ENCODE measurements at regions not wholly inside any gene's neighbourhood (a gene's known extent, or its start where the extent isn't known, plus 50 kb on each side); places are given as distances from the start of the nearest gene placed in this dataset.
"Not testable (repeated sequence)": the region's sequence is repeated elsewhere in the genome, so short reads cannot be mapped to it uniquely, and the experiment has no call there.

DNA sequence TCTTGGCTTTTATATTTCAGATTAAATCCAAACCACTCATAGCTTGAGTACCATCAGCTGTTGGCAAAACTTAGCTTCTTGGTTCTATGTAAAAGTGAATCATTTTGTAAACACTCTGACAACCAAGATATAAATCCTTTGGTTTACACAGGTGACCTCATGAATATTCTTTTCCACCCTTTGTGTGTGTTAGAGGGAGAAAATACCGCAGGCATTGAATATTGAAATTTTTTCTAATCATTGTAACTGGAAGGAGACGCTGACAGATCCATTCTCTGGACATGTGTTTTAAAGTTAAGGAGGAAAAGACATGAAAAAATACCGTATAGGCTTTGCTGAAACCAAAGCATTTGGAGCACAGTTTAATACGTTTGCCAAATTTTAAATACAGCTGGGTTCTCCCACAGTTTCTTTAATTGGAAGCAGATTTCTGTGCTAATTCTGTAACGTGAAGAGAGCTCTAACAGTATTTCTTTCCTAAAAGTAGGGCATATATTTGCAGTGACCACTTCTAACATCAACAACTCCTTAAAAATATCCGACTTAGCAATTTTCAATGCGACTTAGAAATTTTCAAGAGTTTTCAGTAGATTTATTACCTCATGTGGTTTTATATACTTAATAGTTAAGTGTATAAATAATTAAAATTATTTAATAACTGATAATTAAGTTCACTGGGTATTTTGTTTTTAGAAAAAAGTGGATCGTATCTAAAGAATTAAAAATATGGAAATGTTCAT, 388.2 kb downstream of the USP25 start:
- DNase-seq: no peak

DNA sequence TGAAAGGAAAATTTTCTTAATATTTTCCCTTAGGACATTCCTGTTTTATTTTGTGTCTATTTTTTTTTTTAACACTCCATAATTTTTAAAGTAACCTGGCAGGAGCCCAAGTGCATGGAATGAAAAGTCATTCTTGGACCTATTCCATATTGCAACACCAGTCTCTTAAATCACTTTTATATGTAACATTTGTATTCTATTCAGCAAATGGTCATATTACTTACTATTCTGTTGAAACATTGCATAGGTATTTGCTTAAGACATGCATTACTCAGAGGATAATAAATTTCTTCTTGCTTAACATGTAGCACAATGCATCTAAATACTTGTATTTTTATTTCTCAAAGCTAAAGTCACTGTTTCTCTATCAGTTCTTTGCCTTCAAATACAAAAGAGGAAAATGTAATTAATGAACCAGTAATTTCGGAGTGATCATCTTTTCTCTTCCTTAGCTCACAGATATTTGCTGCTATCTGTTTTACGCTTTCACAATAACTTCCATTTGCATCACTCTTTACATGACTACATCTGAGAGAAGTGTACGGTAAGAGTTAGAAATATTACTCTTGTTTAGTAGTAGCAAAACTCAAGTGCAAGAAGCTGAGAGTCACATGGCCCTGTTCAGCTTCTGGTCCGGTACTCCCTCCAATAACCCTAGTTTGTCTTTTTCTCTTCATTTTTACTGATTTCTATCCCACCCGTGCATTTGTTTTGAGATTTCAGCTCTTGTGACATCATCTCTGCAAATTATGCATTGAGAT, 394.8 kb downstream of the USP25 start:
- no peak for DNase-seq

DNA sequence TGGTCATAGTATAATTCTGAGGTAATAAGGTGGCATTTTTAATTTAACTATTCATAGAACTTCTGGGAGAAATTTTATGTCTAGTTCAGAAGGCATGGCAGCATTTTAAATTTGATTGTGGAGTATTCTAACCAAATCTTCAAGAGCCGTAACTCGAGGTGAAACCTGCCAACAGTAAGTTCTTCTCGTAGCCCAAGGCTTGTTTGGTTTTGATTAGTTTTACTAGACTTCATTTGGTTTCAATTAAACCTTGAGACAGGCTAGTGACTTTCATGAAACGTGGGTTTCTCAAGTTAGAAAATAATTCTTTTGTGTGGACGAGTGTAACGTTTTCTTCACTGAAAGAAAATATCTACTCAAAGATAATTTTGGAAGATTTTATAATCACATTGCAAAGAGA, 395.5 kb downstream of the USP25 start:
- DNase-seq: no peak

DNA sequence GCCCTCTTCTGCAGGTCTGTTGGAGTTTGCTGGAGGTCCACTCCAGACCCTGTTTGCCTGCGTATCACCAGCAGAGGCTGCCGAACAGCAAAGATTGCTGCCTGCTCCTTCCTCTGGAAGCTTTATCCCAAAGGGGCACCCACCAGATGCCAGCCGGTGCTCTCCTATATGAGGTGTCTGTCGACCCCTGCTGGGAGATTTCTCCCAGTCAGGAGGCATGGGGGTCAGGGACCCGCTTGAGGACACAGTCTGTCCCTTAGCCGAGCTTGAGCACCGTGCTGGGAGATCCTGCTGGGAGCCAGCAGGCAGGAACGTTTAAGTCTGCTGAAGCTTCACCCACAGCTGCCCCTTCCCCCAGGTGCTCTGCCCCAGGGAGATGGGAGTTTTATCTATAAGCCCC, 402.7 kb downstream of the USP25 start:
- not testable (repeated sequence) for DNase-seq

DNA sequence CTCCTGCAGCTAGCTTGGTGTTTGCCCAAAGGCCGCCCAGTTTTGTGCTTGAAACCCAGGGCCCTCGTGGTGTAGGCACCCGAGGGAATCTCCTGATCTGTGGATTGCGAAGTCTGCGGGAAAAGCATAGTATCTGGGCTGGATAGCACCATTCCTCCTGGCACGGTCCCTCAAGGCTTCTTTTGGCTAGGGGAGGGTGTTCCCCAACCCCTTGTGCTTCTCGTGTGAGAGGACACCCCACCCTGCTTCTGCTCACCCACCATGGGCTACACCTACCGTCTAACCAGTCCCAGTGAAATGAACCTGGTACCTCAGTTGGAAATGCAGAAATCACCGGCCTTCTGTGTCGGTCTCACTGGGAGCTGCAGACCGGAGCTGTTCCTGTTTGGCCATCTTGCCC, 403.5 kb downstream of the USP25 start:
- no peak for DNase-seq

DNA sequence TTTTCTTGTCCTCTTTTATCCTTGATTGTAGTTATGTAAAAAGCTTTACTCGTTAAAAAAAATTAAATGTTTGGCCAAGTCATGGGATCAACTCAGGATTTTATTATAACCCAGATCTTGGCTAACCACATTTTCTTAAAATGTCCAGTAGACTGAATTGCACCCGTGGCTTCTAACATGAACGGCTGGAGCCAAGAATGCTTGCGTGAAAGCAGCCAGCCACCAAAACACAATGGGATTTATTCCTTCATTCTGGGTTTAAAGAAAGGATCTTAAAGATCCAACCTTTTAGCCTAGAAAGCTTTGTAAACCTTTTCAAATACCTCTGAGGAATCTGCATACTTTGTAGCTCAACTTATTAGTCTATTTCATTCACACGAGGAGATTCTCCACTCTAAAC, 404.4 kb downstream of the USP25 start:
- no peak for DNase-seq

DNA sequence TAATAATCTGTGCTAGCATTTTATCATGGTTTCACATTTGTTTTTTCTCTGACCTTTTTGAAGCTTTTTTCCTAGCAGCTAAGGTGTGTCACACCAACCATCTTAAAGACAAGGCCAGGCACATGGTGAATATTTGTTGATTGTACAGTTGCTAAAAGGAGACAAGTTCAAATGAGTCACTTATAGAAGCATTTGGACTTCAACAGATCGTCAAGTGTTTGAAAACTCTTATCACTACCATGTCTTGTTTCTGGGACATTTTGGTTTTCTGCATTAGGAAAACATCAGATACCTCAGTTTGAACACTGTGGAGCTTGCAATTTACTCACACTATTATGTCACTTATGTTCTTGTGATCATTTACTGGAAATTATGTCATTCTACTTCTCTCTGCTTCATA, 407.3 kb downstream of the USP25 start:
- DNase-seq: no peak

DNA sequence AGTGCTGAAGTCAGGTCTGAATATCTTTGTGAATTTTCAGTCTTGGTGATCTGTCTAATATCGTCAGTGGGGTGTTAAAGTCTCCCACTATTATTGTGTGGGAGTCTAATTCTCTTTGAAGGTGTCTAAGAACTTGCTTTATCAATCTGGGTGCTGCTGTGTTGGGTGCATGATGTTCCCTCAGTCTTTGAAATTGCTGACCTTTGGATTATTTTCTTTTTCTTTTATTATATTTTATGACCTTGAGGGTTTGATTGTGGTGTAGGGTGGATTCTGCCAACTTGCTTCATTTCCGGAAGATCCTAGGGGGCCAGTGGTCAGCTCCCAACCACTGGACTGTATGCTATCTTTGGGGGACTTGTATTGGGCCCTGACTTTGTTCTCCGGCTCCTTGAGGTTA, 415.3 kb downstream of the USP25 start:
- DNase-seq: no peak

DNA sequence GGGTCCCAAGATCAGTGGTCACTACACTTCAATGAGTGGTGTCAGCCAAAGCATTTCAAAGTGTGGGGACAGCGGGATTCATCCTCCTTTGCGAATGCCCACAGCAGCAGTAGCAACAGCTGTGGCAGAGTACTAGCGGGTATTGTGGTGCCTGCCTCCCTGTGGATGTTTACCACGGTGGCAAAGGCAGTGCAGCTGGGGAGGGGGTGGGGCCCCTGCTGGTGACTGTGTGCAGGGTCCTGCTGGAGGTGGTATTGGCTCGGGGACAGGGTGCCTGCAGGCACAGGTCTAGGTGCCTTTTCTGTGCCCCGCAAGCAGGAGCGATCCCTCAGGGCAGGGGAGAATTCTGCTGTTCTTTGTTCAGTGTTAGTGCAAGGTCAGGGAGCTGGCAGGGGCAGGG, 415.7 kb downstream of the USP25 start:
- DNase-seq: no peak

DNA sequence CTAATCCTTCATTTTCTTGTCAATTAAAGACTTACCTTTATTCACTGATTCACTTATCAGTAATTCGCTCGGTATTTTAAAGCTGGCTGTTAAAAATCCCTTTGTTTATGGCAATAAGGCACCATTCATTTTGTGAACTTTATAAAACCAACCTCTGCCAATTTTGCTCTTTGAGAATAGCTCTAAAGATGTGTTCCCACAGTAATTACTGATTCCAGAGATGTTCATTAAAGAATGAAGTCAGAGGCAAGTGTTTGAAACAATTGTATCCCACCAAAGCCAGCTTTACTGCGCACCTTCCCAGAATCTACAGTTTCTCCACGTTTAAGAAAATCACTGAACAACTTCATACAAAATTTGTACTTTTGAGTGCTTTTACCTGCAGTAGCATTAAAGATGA, 424.5 kb downstream of the USP25 start:
- DNase-seq: no peak

DNA sequence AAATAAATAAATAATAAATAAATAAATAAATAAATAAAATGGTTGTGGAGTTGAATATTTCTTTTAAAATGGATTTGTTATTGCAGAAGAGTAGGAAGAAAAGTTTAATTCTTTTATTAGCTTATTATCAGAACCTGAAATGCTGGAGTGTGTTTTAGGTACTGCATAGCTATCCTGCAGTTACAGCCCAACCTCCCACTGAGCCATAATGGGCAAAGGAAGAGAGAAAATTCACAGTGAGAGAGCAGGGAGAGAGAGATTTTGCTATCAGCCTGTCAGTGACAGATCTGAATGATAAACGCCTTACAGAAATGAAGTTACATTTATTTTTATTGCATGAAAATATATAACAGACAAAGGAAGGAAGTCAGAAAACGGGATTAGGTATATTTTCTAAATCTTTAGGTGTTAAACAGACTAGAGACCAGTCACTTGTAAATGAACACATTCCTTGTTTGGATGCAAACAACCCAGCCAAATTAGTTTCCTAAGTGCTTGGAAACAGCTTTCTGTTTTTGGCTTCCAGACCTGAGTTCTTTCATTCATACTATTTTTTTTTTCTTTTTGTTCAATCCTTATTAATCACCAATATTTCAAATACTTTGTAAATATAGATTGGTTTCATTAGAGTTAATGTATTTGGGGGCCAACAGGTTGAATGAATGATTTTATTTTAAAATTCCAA, 425.3 kb downstream of the USP25 start:
- DNase-seq: no peak

DNA sequence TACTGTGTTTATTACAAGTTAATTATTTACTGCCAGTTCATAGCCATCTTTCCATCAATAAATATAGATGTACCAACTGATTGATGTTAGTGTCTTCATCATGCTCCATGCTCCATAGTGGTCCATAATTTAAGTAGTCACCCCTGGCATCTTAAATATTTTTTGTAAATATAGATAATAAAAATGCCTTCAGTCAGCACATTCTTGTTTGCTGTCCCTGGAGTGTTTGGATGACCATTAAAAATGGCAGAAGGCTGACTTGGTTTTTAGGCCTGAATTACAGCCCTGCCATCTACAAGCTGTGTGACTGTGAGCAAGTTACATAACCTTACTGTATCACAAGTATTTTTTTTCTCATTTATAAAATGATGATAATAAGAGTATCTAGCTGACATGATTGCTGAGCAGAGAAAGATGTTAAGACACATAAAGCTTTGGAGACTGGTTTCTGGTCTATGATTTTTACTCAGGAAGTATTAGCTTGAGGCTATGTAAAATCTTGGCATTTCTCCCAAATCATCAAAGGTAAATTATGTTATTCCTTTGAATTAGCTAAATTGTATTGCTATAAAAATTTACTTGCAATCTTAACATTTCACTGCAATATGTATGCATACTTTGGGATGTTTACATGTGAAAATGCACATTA, 427.2 kb downstream of the USP25 start:
- no peak for DNase-seq

DNA sequence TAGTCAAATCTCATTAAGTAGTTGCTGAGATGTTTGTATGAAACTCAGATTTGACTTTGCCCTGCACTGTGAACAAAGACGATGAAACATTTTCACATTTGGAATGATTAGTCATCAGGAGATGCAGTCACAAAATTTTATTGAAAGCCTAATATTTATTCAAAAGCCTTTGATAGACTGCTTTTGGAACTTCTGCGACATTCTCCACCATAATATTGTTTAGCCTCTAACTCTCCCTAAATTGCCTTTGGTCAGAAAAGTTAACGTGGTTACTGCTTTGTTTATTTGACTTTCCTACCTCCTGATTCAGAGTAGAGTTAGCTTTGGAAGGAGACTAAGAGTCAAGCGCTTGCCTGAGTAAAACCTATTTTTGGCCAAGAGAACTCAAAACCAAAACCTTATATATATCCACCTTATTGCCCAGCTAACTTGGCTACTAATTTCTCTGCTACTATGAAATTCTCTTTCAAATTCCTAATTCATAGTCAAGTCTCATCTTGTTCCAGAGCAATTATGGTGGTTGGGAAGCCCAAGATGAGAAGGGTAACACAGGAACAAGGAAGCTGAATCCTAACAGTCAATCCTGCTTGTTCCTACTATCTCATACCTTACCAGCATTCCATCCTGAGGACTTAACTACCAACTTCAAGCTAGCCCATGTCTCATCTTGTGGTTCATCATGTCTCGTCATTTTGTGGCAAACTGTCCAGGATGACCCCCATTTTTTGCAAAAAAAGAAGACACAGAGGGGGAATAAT, 429.6 kb downstream of the USP25 start:
- no peak for DNase-seq

DNA sequence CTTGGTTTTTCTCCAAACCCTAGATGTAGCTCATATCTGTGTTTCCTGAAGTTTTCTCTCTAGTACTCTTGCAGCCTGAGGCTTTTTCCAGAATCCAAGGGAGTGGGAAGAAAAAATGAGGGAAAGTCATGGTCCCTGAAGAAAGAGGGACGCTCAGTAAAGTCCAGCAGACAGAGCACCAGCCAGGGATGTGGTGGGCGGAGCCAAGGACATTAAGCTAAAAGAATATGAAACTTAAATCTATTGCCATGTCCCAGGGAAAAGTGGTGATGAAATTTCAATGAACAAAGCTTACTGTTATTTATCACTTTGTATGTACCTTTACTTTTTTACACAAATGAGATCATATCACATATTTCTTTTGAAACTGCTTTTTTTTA, 430.2 kb downstream of the USP25 start:
- DNase-seq: no peak

DNA sequence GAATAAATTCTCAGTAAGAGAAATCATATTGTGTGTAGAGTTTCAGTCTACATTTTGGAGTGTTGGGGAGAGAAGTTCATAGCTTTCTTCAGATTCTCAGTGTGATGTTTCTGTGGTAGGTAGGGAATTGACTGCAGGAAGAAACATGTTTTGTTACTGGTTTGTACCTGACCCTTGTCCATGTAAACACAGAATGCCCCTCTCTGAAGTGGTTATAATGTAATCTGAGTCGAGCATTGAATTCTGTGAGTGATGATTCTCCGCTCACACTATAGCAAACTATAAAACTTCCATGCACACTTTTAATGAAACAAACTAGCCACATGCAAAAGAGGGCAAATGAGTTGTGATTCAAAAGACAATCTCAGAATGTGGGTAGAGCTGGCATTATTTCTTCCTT, 433.2 kb downstream of the USP25 start:
- no peak for DNase-seq

DNA sequence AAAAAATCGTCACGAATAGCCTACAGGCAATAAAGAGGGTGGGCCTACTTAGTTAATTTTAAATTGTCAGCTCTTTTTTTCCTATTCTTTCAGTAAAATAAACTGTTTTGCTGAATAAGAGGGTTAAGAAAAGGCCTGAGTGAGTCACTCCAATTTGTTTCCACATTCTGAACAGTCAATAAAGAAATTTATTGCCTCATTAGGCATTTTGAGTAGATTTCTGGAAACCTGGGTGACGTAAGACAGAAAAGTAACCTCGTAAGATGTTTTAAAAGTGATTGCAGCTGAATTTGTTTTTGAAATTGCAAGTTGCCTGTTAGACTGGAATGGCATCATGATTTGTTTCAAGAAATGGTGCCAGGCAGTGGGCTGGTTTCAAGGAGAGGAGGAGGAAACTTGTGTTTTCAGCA, 439.3 kb downstream of the USP25 start:
- no peak for DNase-seq

DNA sequence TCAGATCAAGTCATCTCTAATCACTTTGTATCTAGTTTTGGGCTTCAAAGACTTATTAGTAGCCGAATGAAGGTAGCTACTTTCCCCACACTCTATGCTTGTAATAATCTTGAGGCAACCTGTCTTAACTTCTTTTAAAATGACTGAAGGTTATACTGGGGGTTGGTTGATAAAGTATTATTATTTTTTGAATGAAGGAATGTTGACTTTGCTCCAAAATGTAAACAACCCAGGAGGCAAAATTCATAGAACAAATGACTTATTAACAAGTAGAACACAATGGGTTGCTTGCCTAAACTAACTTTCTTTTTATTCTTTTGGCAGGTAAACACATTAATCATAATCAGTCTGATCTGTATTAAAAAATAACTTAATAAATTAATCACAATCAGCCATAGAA, 440.0 kb downstream of the USP25 start:
- DNase-seq: no peak

DNA sequence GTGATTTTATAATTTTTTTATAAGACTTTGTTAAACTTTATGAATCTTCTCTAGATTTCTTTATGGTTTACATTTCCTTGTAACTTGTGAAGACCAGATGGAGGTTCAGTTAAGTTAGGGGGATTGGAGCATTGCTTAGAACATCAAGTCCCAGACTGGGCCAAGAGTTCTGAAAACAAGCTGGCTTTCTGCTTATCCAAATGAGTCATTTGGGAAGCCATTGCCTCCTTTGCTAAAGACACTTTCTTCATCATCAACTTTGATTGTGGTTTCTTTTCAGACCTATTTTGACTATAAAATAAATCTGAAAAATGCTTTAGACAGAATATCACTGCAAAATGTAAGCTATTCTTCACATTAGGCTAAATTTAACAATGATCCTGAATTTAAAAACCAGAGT, 446.8 kb downstream of the USP25 start:
- no peak for DNase-seq

DNA sequence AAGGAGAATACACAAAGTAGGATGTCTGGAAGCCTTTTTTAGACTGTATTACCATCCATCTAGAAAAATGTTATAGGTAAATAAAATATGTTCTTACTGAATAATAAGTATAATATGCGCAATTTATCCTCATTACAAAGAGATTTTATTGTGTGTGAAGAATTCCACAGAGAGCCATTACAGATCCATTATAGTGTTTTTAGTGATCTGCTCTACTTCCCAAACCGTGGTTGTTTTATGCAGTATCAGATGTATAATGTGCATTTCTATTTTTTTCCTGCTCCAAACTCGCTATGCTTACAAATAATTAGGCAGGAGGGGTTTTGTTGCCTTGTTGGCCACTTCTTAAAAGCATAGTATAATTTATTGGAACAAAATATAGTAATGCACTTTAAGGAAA, 447.8 kb downstream of the USP25 start:
- DNase-seq: no peak

DNA sequence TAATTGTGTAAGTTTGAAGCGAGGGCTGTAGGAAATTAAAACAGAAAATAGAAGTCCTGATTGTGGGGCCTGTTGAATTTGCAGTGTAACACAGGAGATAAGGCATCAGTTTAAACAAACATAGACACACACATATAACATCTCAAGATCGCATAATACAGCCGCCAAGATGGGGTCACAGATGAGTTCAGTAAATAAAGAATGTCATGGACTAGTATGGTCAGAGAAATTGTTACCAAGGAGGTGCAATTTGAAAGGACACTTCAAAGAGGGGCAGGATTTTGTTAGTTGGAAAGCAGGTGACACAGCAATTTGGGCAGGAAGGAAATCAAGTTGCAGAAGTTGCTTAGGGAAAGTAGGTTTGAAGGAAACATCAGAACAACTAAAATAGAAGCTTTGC, 450.0 kb downstream of the USP25 start:
- no peak for DNase-seq

DNA sequence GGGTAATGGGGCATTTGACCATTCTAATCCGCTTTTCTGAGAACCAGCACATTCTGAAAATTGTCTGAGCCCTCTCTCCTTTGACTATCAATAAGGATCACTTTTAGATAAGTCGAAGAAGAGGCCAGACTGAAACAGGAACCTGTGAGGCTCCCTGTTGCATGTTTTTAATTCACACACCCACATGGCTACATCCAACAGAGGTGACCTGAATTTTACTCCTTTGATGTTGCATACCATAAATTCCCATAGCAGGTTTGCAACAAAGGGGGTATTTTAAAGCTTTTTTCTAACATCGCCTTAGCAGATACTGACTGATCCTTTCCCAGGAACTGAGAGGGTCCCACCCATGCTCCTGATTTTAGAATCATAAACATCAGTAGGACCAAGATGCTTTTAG, 450.8 kb downstream of the USP25 start:
- no peak for DNase-seq

DNA sequence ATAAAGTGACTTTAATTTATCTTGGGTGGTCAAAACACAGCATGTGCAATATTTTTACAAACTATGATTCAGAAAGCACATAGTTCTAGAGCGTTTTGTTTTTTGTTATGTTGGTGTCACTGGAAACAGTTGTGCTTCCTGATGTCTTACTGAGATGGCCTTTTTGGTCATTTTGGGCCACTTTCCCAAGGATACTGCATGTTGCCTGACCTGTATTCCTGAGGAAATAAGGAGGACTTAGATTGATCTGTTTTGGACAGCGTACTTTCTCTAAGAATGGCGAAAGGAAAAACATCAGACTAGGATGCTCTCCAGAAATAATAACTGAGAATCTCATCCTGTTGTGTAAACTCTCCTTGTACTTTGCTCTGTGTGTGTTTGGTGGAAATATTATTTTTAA, 451.2 kb downstream of the USP25 start:
- DNase-seq: no peak

DNA sequence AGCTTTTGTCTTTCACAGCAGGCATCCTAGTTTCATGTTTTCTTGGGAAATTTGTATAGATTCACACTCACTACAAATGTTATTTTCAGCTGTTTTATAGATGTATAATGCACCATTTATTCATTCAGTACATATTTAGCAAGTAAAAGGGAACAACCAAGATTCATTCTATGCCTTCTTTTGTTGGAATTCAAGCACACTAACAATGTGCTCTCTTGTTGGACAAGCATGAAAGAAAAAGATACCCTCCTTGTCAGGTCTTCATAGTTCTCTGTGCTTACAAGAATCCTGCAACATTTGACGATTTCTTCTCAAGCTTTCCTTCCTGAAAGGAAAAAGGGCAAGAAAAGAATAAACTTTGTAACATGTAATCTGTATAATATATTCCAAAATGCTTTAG, 456.0 kb downstream of the USP25 start:
- no peak for DNase-seq

Data from NCI-H1930 (cell line).